ENCODE measurements at regions not wholly inside any gene's neighbourhood (a gene's known extent, or its start where the extent isn't known, plus 50 kb on each side); places are given as distances from the start of the nearest gene placed in this dataset.

DNA sequence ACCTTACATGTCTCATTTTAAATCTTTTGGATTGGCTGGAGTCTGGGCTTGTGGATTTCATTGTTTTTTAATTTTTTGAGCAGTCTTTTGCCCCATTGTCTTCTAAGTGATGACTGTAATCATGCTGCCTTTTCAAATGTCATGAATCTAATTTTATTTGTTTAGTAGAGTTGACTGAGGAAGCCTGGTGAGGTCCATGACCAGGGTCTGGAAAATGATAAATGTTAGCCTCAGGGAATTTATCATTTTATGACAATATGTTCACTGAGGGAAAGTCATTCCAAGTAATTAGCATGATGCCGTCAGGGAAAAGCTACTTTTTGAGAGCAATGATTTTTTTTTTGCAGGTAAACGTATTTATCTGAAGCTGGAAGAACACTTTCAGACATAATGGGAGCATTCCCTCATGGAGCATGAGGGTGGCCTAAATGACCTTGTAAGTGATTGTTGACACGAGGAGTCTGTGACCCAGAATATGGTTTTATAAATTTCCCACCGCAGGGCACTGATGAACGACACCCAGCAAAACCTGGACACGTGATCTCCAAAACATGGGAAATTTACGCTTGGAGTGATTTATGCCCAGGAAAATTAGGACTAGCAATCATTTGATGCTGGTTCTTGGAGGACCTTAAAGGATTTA is 155.3 kb upstream of the NABP1 start:
- H3K4me3 ChIP-seq (ENCODE audit: low read depth, low read length): no peak overlapping the region
- H2BK5ac ChIP-seq (ENCODE audit: low read depth, low read length, poor library complexity): no peak overlapping the region
- no peak overlapping the region for H3K9ac ChIP-seq (ENCODE audit: low read length)
- no peak for DNase-seq
- H3K36me3 ChIP-seq (ENCODE audit: control insufficient read depth in 1 of 2, insufficient read depth in 2 of 2, low read length in 2 of 2): no peaks in the 10 kb centered on the region
- no peak overlapping the region for H4K8ac ChIP-seq (ENCODE audit: low read depth, low read length)
- no peak overlapping the region for H3K18ac ChIP-seq (ENCODE audit: low read length)
- no peak overlapping the region for H3K4ac ChIP-seq (ENCODE audit: low read depth, low read length)
- no peak overlapping the region for H3K14ac ChIP-seq (ENCODE audit: low read length)
- no peak overlapping the region for H4K12ac ChIP-seq (ENCODE audit: low read depth, low read length)
- H2AK5ac ChIP-seq (ENCODE audit: low read length): no peak overlapping the region
- no peak overlapping the region for H2BK12ac ChIP-seq (ENCODE audit: low read length)
- no CpG with 5 or more reads among the region's 7 CpGs for WGBS (ENCODE audit: extremely low coverage, insufficient coverage, insufficient read length)
- no peak overlapping the region for H3K23ac ChIP-seq (ENCODE audit: low read length)
- H4K91ac ChIP-seq (ENCODE audit: low read depth, low read length): no peak overlapping the region
- no peaks in the 10 kb centered on the region for H3K4me1 ChIP-seq (ENCODE audit: control insufficient read depth in 1 of 2, insufficient read depth in 2 of 2, low read length in 2 of 2)
- H3K27me3 ChIP-seq (ENCODE audit: insufficient read depth, low read length): no peaks in the 10 kb centered on the region
- no peaks in the 10 kb centered on the region for H3K79me2 ChIP-seq (ENCODE audit: control insufficient read depth, insufficient read depth, low read length, poor library complexity)
- no peak overlapping the region for H2BK120ac ChIP-seq (ENCODE audit: insufficient read depth, low read length, poor library complexity)
- H3K9me3 ChIP-seq (ENCODE audit: insufficient read depth, low read depth, low read length): no peaks in the 10 kb centered on the region
- H3K4me2 ChIP-seq (ENCODE audit: low read length): no peak overlapping the region
- H3K27ac ChIP-seq (ENCODE audit: low read depth, low read length): no peak overlapping the region
- H3K79me1 ChIP-seq (ENCODE audit: low read length): no peaks in the 10 kb centered on the region
- H2AFZ ChIP-seq (ENCODE audit: insufficient read depth, low read length, poor library complexity): no peak overlapping the region

DNA sequence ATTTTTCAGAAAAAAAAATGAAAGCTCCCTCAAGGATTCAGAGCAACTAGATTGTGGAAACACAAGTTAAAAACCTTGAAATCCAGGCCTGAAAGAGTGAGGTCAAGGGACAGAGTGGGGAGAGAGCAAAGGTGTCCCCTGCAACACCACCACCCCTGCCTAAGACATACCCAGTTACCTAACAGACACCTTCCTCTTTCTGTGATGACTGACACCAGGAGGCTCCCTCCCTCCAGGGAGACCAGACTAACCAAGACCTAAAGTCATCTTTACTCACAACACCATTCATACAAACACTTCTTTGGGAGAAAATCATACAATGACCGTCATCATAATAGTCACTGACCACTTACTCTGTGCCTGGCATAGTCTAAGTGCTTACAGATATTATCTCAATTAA is 151.8 kb upstream of the NABP1 start:
- Histone ChIP-seq H3K79me1 (ENCODE audit: low read length) (no peaks in the 10 kb centered on the region), H3K4me2 (ENCODE audit: low read length) (no peak overlapping the region), H3K9ac (ENCODE audit: low read length) (no peak overlapping the region), H3K23ac (ENCODE audit: low read length) (no peak overlapping the region), H3K4ac (ENCODE audit: low read depth, low read length) (no peak overlapping the region), H3K4me1 (ENCODE audit: control insufficient read depth in 1 of 2, insufficient read depth in 2 of 2, low read length in 2 of 2) (no peaks in the 10 kb centered on the region), H3K36me3 (ENCODE audit: control insufficient read depth in 1 of 2, insufficient read depth in 2 of 2, low read length in 2 of 2) (no peaks in the 10 kb centered on the region), H2BK5ac (ENCODE audit: low read depth, low read length, poor library complexity) (no peak overlapping the region), H3K14ac (ENCODE audit: low read length) (no peak overlapping the region), H3K79me2 (ENCODE audit: control insufficient read depth, insufficient read depth, low read length, poor library complexity) (no peaks in the 10 kb centered on the region), H4K91ac (ENCODE audit: low read depth, low read length) (no peak overlapping the region), H3K9me3 (ENCODE audit: insufficient read depth, low read depth, low read length) (no peaks in the 10 kb centered on the region), H4K12ac (ENCODE audit: low read depth, low read length) (no peak overlapping the region), H3K27ac (ENCODE audit: low read depth, low read length) (no peak overlapping the region), H3K27me3 (ENCODE audit: insufficient read depth, low read length) (no peaks in the 10 kb centered on the region), H3K18ac (ENCODE audit: low read length) (no peak overlapping the region), H2AK5ac (ENCODE audit: low read length) (no peak overlapping the region), H2AFZ (ENCODE audit: insufficient read depth, low read length, poor library complexity) (no peak overlapping the region), H2BK12ac (ENCODE audit: low read length) (no peak overlapping the region), H4K8ac (ENCODE audit: low read depth, low read length) (no peak overlapping the region), H2BK120ac (ENCODE audit: insufficient read depth, low read length, poor library complexity) (no peak overlapping the region), H3K4me3 (ENCODE audit: low read depth, low read length) (no peak overlapping the region)
- DNase-seq: no peak
- no CpG with 5 or more reads among the region's 1 CpG for WGBS (ENCODE audit: extremely low coverage, insufficient coverage, insufficient read length)

DNA sequence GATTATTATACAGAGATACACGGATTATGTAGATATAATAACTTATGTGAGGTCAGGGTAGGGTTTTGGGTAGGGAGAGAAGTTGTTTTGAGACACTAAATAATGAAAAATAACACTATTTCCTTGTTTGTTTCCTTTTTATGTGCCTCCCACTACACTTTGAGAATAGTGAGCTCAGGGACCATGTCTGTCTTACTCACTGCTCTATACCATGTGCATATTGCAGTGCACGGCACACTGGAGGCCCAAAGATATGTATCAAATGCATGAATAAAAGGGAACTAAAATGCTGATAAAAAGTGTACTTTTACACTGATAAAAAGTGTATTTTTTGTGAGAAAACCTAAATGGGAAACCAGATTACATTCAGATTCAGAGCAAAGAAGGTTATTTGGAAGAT is 151.4 kb upstream of the NABP1 start:
- H3K4me2 ChIP-seq (ENCODE audit: low read length): no peak overlapping the region
- no peak overlapping the region for H3K27ac ChIP-seq (ENCODE audit: low read depth, low read length)
- H3K4me3 ChIP-seq (ENCODE audit: low read depth, low read length): no peak overlapping the region
- no peak overlapping the region for H3K4ac ChIP-seq (ENCODE audit: low read depth, low read length)
- no peak overlapping the region for H2BK12ac ChIP-seq (ENCODE audit: low read length)
- H3K36me3 ChIP-seq (ENCODE audit: control insufficient read depth in 1 of 2, insufficient read depth in 2 of 2, low read length in 2 of 2): no peaks in the 10 kb centered on the region
- no peak overlapping the region for H3K18ac ChIP-seq (ENCODE audit: low read length)
- no peaks in the 10 kb centered on the region for H3K27me3 ChIP-seq (ENCODE audit: insufficient read depth, low read length)
- H3K79me2 ChIP-seq (ENCODE audit: control insufficient read depth, insufficient read depth, low read length, poor library complexity): no peaks in the 10 kb centered on the region
- no peak overlapping the region for H2BK5ac ChIP-seq (ENCODE audit: low read depth, low read length, poor library complexity)
- H2AK5ac ChIP-seq (ENCODE audit: low read length): no peak overlapping the region
- no peaks in the 10 kb centered on the region for H3K79me1 ChIP-seq (ENCODE audit: low read length)
- H3K14ac ChIP-seq (ENCODE audit: low read length): no peak overlapping the region
- no peak for DNase-seq
- H4K8ac ChIP-seq (ENCODE audit: low read depth, low read length): no peak overlapping the region
- no peaks in the 10 kb centered on the region for H3K9me3 ChIP-seq (ENCODE audit: insufficient read depth, low read depth, low read length)
- H4K91ac ChIP-seq (ENCODE audit: low read depth, low read length): no peak overlapping the region
- no peak overlapping the region for H4K12ac ChIP-seq (ENCODE audit: low read depth, low read length)
- H3K9ac ChIP-seq (ENCODE audit: low read length): no peak overlapping the region
- no peak overlapping the region for H2AFZ ChIP-seq (ENCODE audit: insufficient read depth, low read length, poor library complexity)
- WGBS (ENCODE audit: extremely low coverage, insufficient coverage, insufficient read length): no CpG with 5 or more reads among the region's 2 CpGs
- H3K23ac ChIP-seq (ENCODE audit: low read length): no peak overlapping the region
- H2BK120ac ChIP-seq (ENCODE audit: insufficient read depth, low read length, poor library complexity): no peak overlapping the region
- H3K4me1 ChIP-seq (ENCODE audit: control insufficient read depth in 1 of 2, insufficient read depth in 2 of 2, low read length in 2 of 2): no peaks in the 10 kb centered on the region

DNA sequence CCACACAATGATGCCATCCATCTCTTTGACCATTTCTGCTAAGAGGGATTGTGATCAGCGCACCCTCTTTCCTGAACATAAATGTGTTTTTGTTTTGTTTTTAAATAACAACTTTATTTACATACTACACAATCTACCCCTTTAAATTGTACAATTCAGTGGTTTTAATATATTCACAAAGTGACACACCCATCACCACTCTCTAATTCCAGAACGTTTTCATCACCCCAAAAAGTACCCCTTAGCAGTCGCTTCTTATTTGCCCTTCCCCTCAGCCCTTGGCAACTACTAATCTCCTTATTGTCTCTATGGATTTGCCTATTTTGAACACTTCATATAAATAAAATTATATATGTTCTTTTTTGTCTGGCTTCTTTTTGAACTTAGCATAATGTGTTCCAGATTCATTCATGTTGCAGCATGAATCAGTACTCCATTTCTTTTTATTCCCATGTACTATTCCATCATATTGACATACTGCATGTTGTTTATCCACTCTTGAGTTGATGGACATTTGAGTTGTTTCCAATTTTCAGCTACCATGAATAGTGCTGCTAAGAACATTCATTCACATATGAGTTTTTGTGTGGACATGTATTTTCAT is 150.9 kb upstream of the NABP1 start:
- no CpG with 5 or more reads among the region's 3 CpGs for WGBS (ENCODE audit: extremely low coverage, insufficient coverage, insufficient read length)
- no peaks in the 10 kb centered on the region for H3K4me1 ChIP-seq (ENCODE audit: control insufficient read depth in 1 of 2, insufficient read depth in 2 of 2, low read length in 2 of 2)
- H3K36me3 ChIP-seq (ENCODE audit: control insufficient read depth in 1 of 2, insufficient read depth in 2 of 2, low read length in 2 of 2): no peaks in the 10 kb centered on the region
- H2BK12ac ChIP-seq (ENCODE audit: low read length): no peak overlapping the region
- no peak overlapping the region for H3K18ac ChIP-seq (ENCODE audit: low read length)
- no peak overlapping the region for H4K8ac ChIP-seq (ENCODE audit: low read depth, low read length)
- no peaks in the 10 kb centered on the region for H3K79me2 ChIP-seq (ENCODE audit: control insufficient read depth, insufficient read depth, low read length, poor library complexity)
- H3K27me3 ChIP-seq (ENCODE audit: insufficient read depth, low read length): no peaks in the 10 kb centered on the region
- no peak overlapping the region for H3K4ac ChIP-seq (ENCODE audit: low read depth, low read length)
- no peak for DNase-seq
- H4K91ac ChIP-seq (ENCODE audit: low read depth, low read length): no peak overlapping the region
- no peak overlapping the region for H4K12ac ChIP-seq (ENCODE audit: low read depth, low read length)
- H3K23ac ChIP-seq (ENCODE audit: low read length): no peak overlapping the region
- H3K9me3 ChIP-seq (ENCODE audit: insufficient read depth, low read depth, low read length): no peaks in the 10 kb centered on the region
- no peak overlapping the region for H3K4me2 ChIP-seq (ENCODE audit: low read length)
- H3K14ac ChIP-seq (ENCODE audit: low read length): no peak overlapping the region
- H3K79me1 ChIP-seq (ENCODE audit: low read length): no peaks in the 10 kb centered on the region
- no peak overlapping the region for H2BK120ac ChIP-seq (ENCODE audit: insufficient read depth, low read length, poor library complexity)
- no peak overlapping the region for H2AK5ac ChIP-seq (ENCODE audit: low read length)
- no peak overlapping the region for H3K27ac ChIP-seq (ENCODE audit: low read depth, low read length)
- no peak overlapping the region for H3K4me3 ChIP-seq (ENCODE audit: low read depth, low read length)
- H2AFZ ChIP-seq (ENCODE audit: insufficient read depth, low read length, poor library complexity): no peak overlapping the region
- no peak overlapping the region for H2BK5ac ChIP-seq (ENCODE audit: low read depth, low read length, poor library complexity)
- H3K9ac ChIP-seq (ENCODE audit: low read length): no peak overlapping the region

Measured in trophoblast cell (in vitro differentiated cells and primary cell).